Panc1 (cell line): ENCODE measurements at regions not wholly inside any gene's neighbourhood (a gene's known extent, or its start where the extent isn't known, plus 50 kb on each side); places are given as distances from the start of the nearest gene placed in this dataset.

Source experiments
- ATAC-seq: fragments of 200-7000 bp; cut with Tn5 transposase; 2 replicates; pipeline ENCODE4 v1.9.1; 2020; ENCODE audit warnings: mild to moderate bottlenecking, moderate library complexity
- BruUV-seq: library from RNA; stranded (reverse); fragments of 400-500 nt; replicated peaks from 2 replicates; lab custom pipeline; 2021; lab: Mats Ljungman, UMichigan
- CTCF ChIA-PET: fragments of 300-600 bp; sonication (Branson Sonifier 250); formaldehyde crosslinking; loops from one replicate; lab custom pipeline; 2022; ENCODE audit warnings: antibody characterized with exemption; lab: Charles Lee
- POLR2A ChIA-PET: fragments of 300-600 bp; sonication (Branson Sonifier 250); formaldehyde crosslinking; loops from one replicate; lab custom pipeline; 2022; ENCODE audit warnings: antibody characterized with exemption; lab: Charles Lee
- DNase-seq: peaks from one replicate; pipeline ENCODE4 v3.0.0-alpha.2; 2010; ENCODE audit warnings: low read depth, low spot score
- H3K27ac ChIP-seq: 2 replicates; pipeline ENCODE4 v1.5.1; 2011; ENCODE audit warnings: mild to moderate bottlenecking, low read length, inconsistent platforms
- H3K27me3 ChIP-seq: fragments of 200-500 bp; sonication (Bioruptor generic); 2 replicates; pipeline ENCODE4 v1.6.0; 2014; ENCODE audit warnings: low read length, inconsistent platforms; ENCODE audit not compliant: control insufficient read depth, insufficient read depth
- H3K36me3 ChIP-seq: fragments of 200-500 bp; sonication (Bioruptor generic); 2 replicates; pipeline ENCODE4 v1.5.1; 2014; ENCODE audit warnings: inconsistent platforms, mild to moderate bottlenecking, low read length, moderate library complexity; ENCODE audit not compliant: control insufficient read depth, insufficient read depth
- H3K4me1 ChIP-seq: 2 replicates; pipeline ENCODE4 v1.5.1; 2011; ENCODE audit warnings: inconsistent platforms, mild to moderate bottlenecking, low read length, moderate library complexity; ENCODE audit not compliant: control insufficient read depth, insufficient read depth
- H3K4me3 ChIP-seq, 2 experiments: 2 replicates each; pipeline ENCODE4 v1.5.1; 2011 to 2012; ENCODE audit warnings: low read depth in 2 of 2, low read length in 2 of 2, mild to moderate bottlenecking in 2 of 2, inconsistent platforms in 1 of 2, moderate library complexity in 1 of 2
- H3K9me3 ChIP-seq: fragments of 200-500 bp; sonication (Bioruptor generic); 2 replicates; pipeline ENCODE4 v1.5.1; 2014; ENCODE audit warnings: low read depth, mild to moderate bottlenecking, inconsistent platforms, low read length, moderate library complexity; ENCODE audit not compliant: control insufficient read depth, insufficient read depth
- POLR2AphosphoS5 ChIP-seq: IDR thresholded peaks from 2 replicates; pipeline ENCODE4 v1.6.1; 2012; ENCODE audit warnings: mild to moderate bottlenecking, low read depth, low read length, moderate library complexity
- SIN3A ChIP-seq: IDR thresholded peaks from 2 replicates; pipeline ENCODE4 v1.6.1; 2012; ENCODE audit warnings: low read depth, mild to moderate bottlenecking, low read length, moderate library complexity, borderline replicate concordance; ENCODE audit not compliant: insufficient read depth
- TCF7L2 ChIP-seq: IDR thresholded peaks from 2 replicates; pipeline ENCODE4 v1.6.1; 2011; ENCODE audit warnings: mild to moderate bottlenecking, low read depth, low read length, inconsistent platforms
- in situ Hi-C: cut with HindIII; loops from 2 replicates; pipeline ENCODE4 v1.10.0; 2016; ENCODE audit warnings: low sequenced_read_pairs, low pct_unique_long_range_greater_than_20kb
- intact Hi-C: fragments of 100-400 bp; cut with micrococcal nuclease; formaldehyde crosslinking; loops from one replicate; pipeline ENCODE4 v1.10.0; 2022; ENCODE audit not compliant: unreplicated experiment
- TF ChIP-seq, protein P1 (sequence below), 2 experiments: IDR thresholded peaks; 2 replicates each; pipeline ENCODE4 v1.6.1; 2011 to 2012; ENCODE audit warnings: low read depth in 2 of 2, control low read depth in 1 of 2, low read length in 1 of 2, mild to moderate bottlenecking in 1 of 2, moderate library complexity in 1 of 2; ENCODE audit not compliant: insufficient read depth in 1 of 2
- TF ChIP-seq, protein P2 (sequence below): fragments of 450-650 bp; IDR thresholded peaks from 2 replicates; pipeline ENCODE4 v1.5.1; 2017; ENCODE audit warnings: mild to moderate bottlenecking

DNA sequence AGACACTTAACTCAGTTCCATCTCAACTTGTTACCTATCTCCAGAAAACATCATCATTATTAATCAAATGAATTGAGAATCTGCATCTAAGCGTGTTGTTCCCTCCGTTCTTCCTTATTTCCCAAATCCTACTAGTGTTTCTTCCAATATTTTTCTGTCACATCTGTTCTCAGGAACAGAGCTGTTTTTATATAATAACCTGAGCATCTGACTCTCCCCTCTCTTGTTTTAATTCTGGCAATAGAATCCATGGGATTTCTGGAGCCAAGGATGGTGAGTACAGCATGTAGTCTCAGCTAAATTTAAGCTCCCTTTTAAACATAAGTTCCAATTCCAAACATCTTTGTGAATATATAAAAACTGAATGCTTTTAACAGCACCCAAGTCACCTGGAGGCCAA lies 558.3 kb downstream of the DTWD2 start:
- ChIA-PET CTCF (no interaction called here), POLR2A (no interaction called here)
- Histone ChIP-seq H3K4me1 (no peaks in the 10 kb centered on the region), H3K27me3 (no peaks in the 10 kb centered on the region), H3K9me3 (0 out of 2 replicates have a peak, but pooled peaks cover 3% of the 10 kb centered on the region), H3K36me3 (no peaks in the 10 kb centered on the region), H3K4me3 (no peak overlapping the region), H3K27ac (no peak overlapping the region)
- intact Hi-C loops (no loop called here), in situ Hi-C loops (no loop called here)
- no peak for DNase-seq
- ATAC-seq = no peak
- TF ChIP-seq SIN3A (no peak), TCF7L2 (no peak), POLR2AphosphoS5 (no peak)
- TF ChIP-seq, protein P1, sequence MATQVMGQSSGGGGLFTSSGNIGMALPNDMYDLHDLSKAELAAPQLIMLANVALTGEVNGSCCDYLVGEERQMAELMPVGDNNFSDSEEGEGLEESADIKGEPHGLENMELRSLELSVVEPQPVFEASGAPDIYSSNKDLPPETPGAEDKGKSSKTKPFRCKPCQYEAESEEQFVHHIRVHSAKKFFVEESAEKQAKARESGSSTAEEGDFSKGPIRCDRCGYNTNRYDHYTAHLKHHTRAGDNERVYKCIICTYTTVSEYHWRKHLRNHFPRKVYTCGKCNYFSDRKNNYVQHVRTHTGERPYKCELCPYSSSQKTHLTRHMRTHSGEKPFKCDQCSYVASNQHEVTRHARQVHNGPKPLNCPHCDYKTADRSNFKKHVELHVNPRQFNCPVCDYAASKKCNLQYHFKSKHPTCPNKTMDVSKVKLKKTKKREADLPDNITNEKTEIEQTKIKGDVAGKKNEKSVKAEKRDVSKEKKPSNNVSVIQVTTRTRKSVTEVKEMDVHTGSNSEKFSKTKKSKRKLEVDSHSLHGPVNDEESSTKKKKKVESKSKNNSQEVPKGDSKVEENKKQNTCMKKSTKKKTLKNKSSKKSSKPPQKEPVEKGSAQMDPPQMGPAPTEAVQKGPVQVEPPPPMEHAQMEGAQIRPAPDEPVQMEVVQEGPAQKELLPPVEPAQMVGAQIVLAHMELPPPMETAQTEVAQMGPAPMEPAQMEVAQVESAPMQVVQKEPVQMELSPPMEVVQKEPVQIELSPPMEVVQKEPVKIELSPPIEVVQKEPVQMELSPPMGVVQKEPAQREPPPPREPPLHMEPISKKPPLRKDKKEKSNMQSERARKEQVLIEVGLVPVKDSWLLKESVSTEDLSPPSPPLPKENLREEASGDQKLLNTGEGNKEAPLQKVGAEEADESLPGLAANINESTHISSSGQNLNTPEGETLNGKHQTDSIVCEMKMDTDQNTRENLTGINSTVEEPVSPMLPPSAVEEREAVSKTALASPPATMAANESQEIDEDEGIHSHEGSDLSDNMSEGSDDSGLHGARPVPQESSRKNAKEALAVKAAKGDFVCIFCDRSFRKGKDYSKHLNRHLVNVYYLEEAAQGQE (IDR thresholded peaks at IDR 0.05; ENCODE audit: insufficient read depth in 1 of 2, low read depth in 2 of 2, low read length in 1 of 2) = no peak
- TF ChIP-seq, protein P2, sequence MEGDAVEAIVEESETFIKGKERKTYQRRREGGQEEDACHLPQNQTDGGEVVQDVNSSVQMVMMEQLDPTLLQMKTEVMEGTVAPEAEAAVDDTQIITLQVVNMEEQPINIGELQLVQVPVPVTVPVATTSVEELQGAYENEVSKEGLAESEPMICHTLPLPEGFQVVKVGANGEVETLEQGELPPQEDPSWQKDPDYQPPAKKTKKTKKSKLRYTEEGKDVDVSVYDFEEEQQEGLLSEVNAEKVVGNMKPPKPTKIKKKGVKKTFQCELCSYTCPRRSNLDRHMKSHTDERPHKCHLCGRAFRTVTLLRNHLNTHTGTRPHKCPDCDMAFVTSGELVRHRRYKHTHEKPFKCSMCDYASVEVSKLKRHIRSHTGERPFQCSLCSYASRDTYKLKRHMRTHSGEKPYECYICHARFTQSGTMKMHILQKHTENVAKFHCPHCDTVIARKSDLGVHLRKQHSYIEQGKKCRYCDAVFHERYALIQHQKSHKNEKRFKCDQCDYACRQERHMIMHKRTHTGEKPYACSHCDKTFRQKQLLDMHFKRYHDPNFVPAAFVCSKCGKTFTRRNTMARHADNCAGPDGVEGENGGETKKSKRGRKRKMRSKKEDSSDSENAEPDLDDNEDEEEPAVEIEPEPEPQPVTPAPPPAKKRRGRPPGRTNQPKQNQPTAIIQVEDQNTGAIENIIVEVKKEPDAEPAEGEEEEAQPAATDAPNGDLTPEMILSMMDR = no peak
- no TSS peak for BruUV-seq

DNA sequence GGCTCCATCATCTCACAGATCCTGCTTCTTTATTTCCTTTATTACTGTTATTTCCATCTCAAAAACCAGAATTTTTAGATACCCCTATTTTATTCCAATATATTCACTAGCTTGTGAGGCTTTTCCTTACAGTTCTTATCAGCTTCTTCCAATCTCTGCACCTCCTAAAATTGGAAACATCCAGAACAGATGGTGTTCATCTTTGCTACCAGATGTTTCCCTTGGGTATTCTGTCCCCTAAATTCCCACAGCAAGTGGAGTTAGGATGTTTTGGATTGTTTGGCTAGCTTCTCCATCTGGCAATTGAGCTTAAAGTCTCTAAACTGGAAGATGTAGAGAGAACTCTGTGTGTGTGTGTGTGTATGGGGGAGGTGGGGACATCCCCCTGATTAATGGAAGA lies 580.4 kb downstream of the DTWD2 start:
- no peak for ATAC-seq
- Histone ChIP-seq H3K4me3 (no peak overlapping the region), H3K27me3 (no peaks in the 10 kb centered on the region), H3K36me3 (no peaks in the 10 kb centered on the region), H3K27ac (no peak overlapping the region), H3K4me1 (no peaks in the 10 kb centered on the region), H3K9me3 (no peaks in the 10 kb centered on the region)
- CTCF ChIA-PET = no interaction called here
- POLR2A ChIA-PET = no interaction called here
- intact Hi-C loops = no loop called here
- no peak for TF ChIP-seq SIN3A
- TF ChIP-seq, protein P1 (IDR thresholded peaks at IDR 0.05; ENCODE audit: insufficient read depth in 1 of 2, low read depth in 2 of 2, low read length in 1 of 2) = no peak
- no peak for TF ChIP-seq TCF7L2
- TF ChIP-seq, protein P2 = no peak
- no peak for TF ChIP-seq POLR2AphosphoS5
- in situ Hi-C loops = no loop called here
- BruUV-seq = no TSS peak
- DNase-seq = no peak
